Trophoblast cell (in vitro differentiated cells and primary cell): ENCODE measurements at regions not wholly inside any gene's neighbourhood (a gene's known extent, or its start where the extent isn't known, plus 50 kb on each side); places are given as distances from the start of the nearest gene placed in this dataset.

Source experiments
- DNase-seq, 2 donors: peaks; one replicate each; pipeline ENCODE4 v3.0.0-alpha.2; 2016
- H2AFZ ChIP-seq: 2 replicates; pipeline ENCODE4 v1.6.1; 2013; ENCODE audit warnings: low read length, moderate library complexity, mild to moderate bottlenecking; ENCODE audit not compliant: insufficient read depth, poor library complexity
- H2AK5ac ChIP-seq: 2 replicates; pipeline ENCODE4 v1.6.1; 2013; ENCODE audit warnings: mild to moderate bottlenecking, low read length
- H2BK120ac ChIP-seq: 2 replicates; pipeline ENCODE4 v1.6.1; 2013; ENCODE audit warnings: low read length, mild to moderate bottlenecking, moderate library complexity; ENCODE audit not compliant: insufficient read depth, poor library complexity
- H2BK12ac ChIP-seq: 2 replicates; pipeline ENCODE4 v1.6.1; 2013; ENCODE audit warnings: mild to moderate bottlenecking, low read length, moderate library complexity
- H2BK5ac ChIP-seq: 2 replicates; pipeline ENCODE4 v1.6.1; 2013; ENCODE audit warnings: low read length, low read depth, moderate library complexity, mild to moderate bottlenecking; ENCODE audit not compliant: poor library complexity
- H3K14ac ChIP-seq: 2 replicates; pipeline ENCODE4 v1.6.1; 2013; ENCODE audit warnings: mild to moderate bottlenecking, low read length
- H3K18ac ChIP-seq: 2 replicates; pipeline ENCODE4 v1.6.1; 2013; ENCODE audit warnings: mild to moderate bottlenecking, low read length
- H3K23ac ChIP-seq: 2 replicates; pipeline ENCODE4 v1.6.1; 2013; ENCODE audit warnings: low read length
- H3K27ac ChIP-seq: 2 replicates; pipeline ENCODE4 v1.5.1; 2013; ENCODE audit warnings: low read depth, mild to moderate bottlenecking, inconsistent platforms, low read length, moderate library complexity
- H3K27me3 ChIP-seq: 2 replicates; pipeline ENCODE4 v1.6.1; 2013; ENCODE audit warnings: inconsistent platforms, mild to moderate bottlenecking, low read length, moderate library complexity; ENCODE audit not compliant: insufficient read depth
- H3K36me3 ChIP-seq, 2 experiments: 1 replicate in 1 of 2; 2 replicates in 1 of 2; pipeline ENCODE4 v1.6.1; 2013; ENCODE audit warnings: low read length in 2 of 2, mild to moderate bottlenecking in 2 of 2, moderate library complexity in 1 of 2; ENCODE audit not compliant: insufficient read depth in 2 of 2, control insufficient read depth in 1 of 2
- H3K4ac ChIP-seq: 2 replicates; pipeline ENCODE4 v1.6.1; 2013; ENCODE audit warnings: low read depth, mild to moderate bottlenecking, low read length, moderate library complexity
- H3K4me1 ChIP-seq, 2 experiments: 1 replicate in 1 of 2; 2 replicates in 1 of 2; pipeline ENCODE4 v1.6.1; 2013; ENCODE audit warnings: low read length in 2 of 2, mild to moderate bottlenecking in 2 of 2, moderate library complexity in 1 of 2; ENCODE audit not compliant: insufficient read depth in 2 of 2, control insufficient read depth in 1 of 2
- H3K4me2 ChIP-seq: 2 replicates; pipeline ENCODE4 v1.6.1; 2013; ENCODE audit warnings: inconsistent platforms, mild to moderate bottlenecking, low read length, moderate library complexity
- H3K4me3 ChIP-seq: 2 replicates; pipeline ENCODE4 v1.5.1; 2013; ENCODE audit warnings: mild to moderate bottlenecking, low read depth, low read length, inconsistent platforms
- H3K79me1 ChIP-seq: one replicate; pipeline ENCODE4 v1.6.1; 2013; ENCODE audit warnings: low read length
- H3K79me2 ChIP-seq: 2 replicates; pipeline ENCODE4 v1.6.1; 2013; ENCODE audit warnings: low read length, mild to moderate bottlenecking; ENCODE audit not compliant: control insufficient read depth, insufficient read depth, poor library complexity
- H3K9ac ChIP-seq: 2 replicates; pipeline ENCODE4 v1.6.1; 2013; ENCODE audit warnings: mild to moderate bottlenecking, low read length
- H3K9me3 ChIP-seq: 2 replicates; pipeline ENCODE4 v1.6.1; 2013; ENCODE audit warnings: low read depth, mild to moderate bottlenecking, control low read depth, inconsistent platforms, low read length; ENCODE audit not compliant: insufficient read depth
- H4K12ac ChIP-seq: 2 replicates; pipeline ENCODE4 v1.6.1; 2013; ENCODE audit warnings: low read depth, mild to moderate bottlenecking, low read length, moderate library complexity
- H4K8ac ChIP-seq: 2 replicates; pipeline ENCODE4 v1.6.1; 2013; ENCODE audit warnings: low read depth, mild to moderate bottlenecking, low read length, moderate library complexity
- H4K91ac ChIP-seq: one replicate; pipeline ENCODE4 v1.6.1; 2013; ENCODE audit warnings: low read depth, mild to moderate bottlenecking, low read length, moderate library complexity
- WGBS: extraction: QIAGEN DNeasy Blood & Tissue Kit; methylation state at CpG from one replicate; pipeline ENCODE4 v1.1.7; 2013; ENCODE audit warnings: missing lambda C conversion rate; ENCODE audit not compliant: insufficient read length, insufficient coverage; ENCODE audit errors: extremely low coverage; 5-methylcytosine and 5-hydroxymethylcytosine counted together

- no peak overlapping the region for H4K12ac ChIP-seq
- H3K79me2 ChIP-seq, result no peaks in the 10 kb centered on the region
- H3K9ac ChIP-seq, result no peak overlapping the region
Observed at GRCh38 chr7:34309116-34309515, 348.9 kb upstream of the NPSR1 start.

GRCh38 chr7:34309584-34309983 is 348.4 kb upstream of the NPSR1 start:
- Histone ChIP-seq H3K9ac (no peak overlapping the region), H3K4me1 (no peaks in the 10 kb centered on the region), H3K4me2 (no peak overlapping the region), H3K14ac (no peak overlapping the region), H2BK5ac (no peak overlapping the region), H4K8ac (no peak overlapping the region), H2BK120ac (no peak overlapping the region), H4K12ac (no peak overlapping the region), H3K9me3 (no peaks in the 10 kb centered on the region), H3K79me1 (no peaks in the 10 kb centered on the region), H3K18ac (no peak overlapping the region), H3K36me3 (no peaks in the 10 kb centered on the region), H3K4ac (no peak overlapping the region), H3K27me3 (no peaks in the 10 kb centered on the region), H2AFZ (no peak overlapping the region), H2BK12ac (no peak overlapping the region), H3K23ac (no peak overlapping the region), H3K79me2 (no peaks in the 10 kb centered on the region), H2AK5ac (no peak overlapping the region), H3K4me3 (no peak overlapping the region), H4K91ac (no peak overlapping the region), H3K27ac (no peak overlapping the region)
- no peak for DNase-seq
- no CpG with 5 or more reads among the region's 19 CpGs for WGBS

More at GRCh38 chr7:34309116-34309515, 348.9 kb upstream of the NPSR1 start:
- H2AK5ac ChIP-seq, result no peak overlapping the region
- WGBS, result no CpG with 5 or more reads among the region's 12 CpGs
- H3K4me3 ChIP-seq, result no peak overlapping the region
- H4K91ac ChIP-seq, result no peak overlapping the region
- H2AFZ ChIP-seq, result no peak overlapping the region
- H3K9me3 ChIP-seq, result no peaks in the 10 kb centered on the region
- H4K8ac ChIP-seq, result no peak overlapping the region
- no peaks in the 10 kb centered on the region for H3K4me1 ChIP-seq
- H3K79me1 ChIP-seq, result no peaks in the 10 kb centered on the region
- H3K23ac ChIP-seq, result no peak overlapping the region
- H3K27me3 ChIP-seq, result no peaks in the 10 kb centered on the region
- H2BK120ac ChIP-seq, result no peak overlapping the region
- no peak overlapping the region for H3K14ac ChIP-seq
- no peak overlapping the region for H3K27ac ChIP-seq
- no peaks in the 10 kb centered on the region for H3K36me3 ChIP-seq
- no peak overlapping the region for H2BK12ac ChIP-seq
- H2BK5ac ChIP-seq, result no peak overlapping the region
- no peak for DNase-seq
- H3K4ac ChIP-seq, result no peak overlapping the region
- no peak overlapping the region for H3K18ac ChIP-seq
- H3K4me2 ChIP-seq, result no peak overlapping the region

DNA sequence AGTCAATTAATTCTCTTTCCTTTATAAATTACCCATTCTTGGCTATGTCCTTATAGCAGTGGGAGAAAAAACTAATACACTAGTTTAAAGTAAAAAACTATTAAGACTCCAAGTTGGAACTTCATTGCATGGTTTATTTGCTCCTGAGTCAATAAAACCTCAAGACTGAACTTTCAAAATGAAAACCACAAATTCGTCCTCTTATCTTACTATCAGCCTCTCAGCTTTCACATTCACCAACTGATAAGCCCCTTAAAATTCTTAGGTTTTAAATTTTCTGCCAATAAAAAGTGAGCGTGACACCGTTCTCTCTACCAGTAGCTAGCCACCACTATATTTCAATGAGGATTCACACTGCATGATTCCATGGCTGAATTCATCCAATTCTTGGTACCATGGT is 346.4 kb upstream of the NPSR1 start:
- Histone ChIP-seq H3K79me2 (no peaks in the 10 kb centered on the region), H3K9ac (no peak overlapping the region), H3K18ac (no peak overlapping the region), H2BK5ac (no peak overlapping the region), H2AK5ac (no peak overlapping the region), H2BK12ac (no peak overlapping the region), H3K23ac (no peak overlapping the region), H3K27me3 (no peaks in the 10 kb centered on the region), H3K14ac (no peak overlapping the region), H2AFZ (no peak overlapping the region), H3K4me3 (no peak overlapping the region), H3K9me3 (no peaks in the 10 kb centered on the region), H4K12ac (no peak overlapping the region), H4K91ac (no peak overlapping the region), H3K4me2 (no peak overlapping the region), H4K8ac (no peak overlapping the region), H2BK120ac (no peak overlapping the region), H3K27ac (no peak overlapping the region), H3K79me1 (no peaks in the 10 kb centered on the region), H3K36me3 (no peaks in the 10 kb centered on the region), H3K4ac (no peak overlapping the region), H3K4me1 (peaks cover 0 to 2% of the 10 kb centered on the region in 2 experiments)
- no peak for DNase-seq
- no CpG with 5 or more reads among the region's 3 CpGs for WGBS

GRCh38 chr7:34312624-34313023 is 345.4 kb upstream of the NPSR1 start:
- no peaks in the 10 kb centered on the region for H3K79me1 ChIP-seq
- no peaks in the 10 kb centered on the region for H3K36me3 ChIP-seq
- no peak for DNase-seq
- no peaks in the 10 kb centered on the region for H3K79me2 ChIP-seq
- H3K4me1 ChIP-seq, result peaks cover 0 to 2% of the 10 kb centered on the region in 2 experiments
- no peaks in the 10 kb centered on the region for H3K9me3 ChIP-seq
- no CpG with 5 or more reads among the region's 3 CpGs for WGBS
- H3K27me3 ChIP-seq, result no peaks in the 10 kb centered on the region
- no peak overlapping the region for H3K27ac ChIP-seq
- no peak overlapping the region for H4K8ac ChIP-seq
- H3K4me3 ChIP-seq, result no peak overlapping the region
- no peak overlapping the region for H2AFZ ChIP-seq
- H3K9ac ChIP-seq, result no peak overlapping the region
- no peak overlapping the region for H4K91ac ChIP-seq
- no peak overlapping the region for H2BK12ac ChIP-seq
- no peak overlapping the region for H2AK5ac ChIP-seq
- H3K23ac ChIP-seq, result no peak overlapping the region
- no peak overlapping the region for H3K4ac ChIP-seq
- no peak overlapping the region for H2BK5ac ChIP-seq
- no peak overlapping the region for H4K12ac ChIP-seq
- no peak overlapping the region for H2BK120ac ChIP-seq
- no peak overlapping the region for H3K14ac ChIP-seq
- H3K4me2 ChIP-seq, result no peak overlapping the region
- H3K18ac ChIP-seq, result no peak overlapping the region
